ENCODE measurements at regions not wholly inside any gene's neighbourhood (a gene's known extent, or its start where the extent isn't known, plus 50 kb on each side); places are given as distances from the start of the nearest gene placed in this dataset.

DNA sequence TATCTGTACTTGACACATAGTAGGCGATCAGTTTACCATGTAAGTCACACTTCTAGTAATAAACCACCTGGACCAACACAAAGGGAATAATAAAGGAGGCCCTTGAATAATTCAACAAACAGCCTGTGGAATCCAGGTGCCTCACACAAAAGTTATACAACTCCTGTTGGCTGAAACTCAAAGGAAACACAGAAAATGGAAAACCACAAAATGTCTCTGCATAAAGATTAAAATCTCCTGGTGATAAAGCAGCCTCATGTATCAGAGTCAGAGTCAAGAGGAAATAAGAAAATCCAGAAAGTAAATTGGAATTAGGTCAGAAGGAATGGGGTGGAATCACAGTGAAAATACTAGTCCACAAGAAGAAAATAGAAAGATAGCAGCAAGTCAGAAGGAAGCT lies 592.5 kb downstream of the NPHP4 start:
- ChIA-PET CTCF (no interaction called here), POLR2A (no interaction called here), RAD21 (ENCODE audit: low non-redundant PET in 1 of 2, low total read pairs in 2 of 2, uncharacterized antibody in 2 of 2, unreplicated experiment in 2 of 2) (no interaction called here)
- H3K36me3 ChIP-seq (ENCODE audit: control insufficient read depth in 1 of 2, insufficient read depth in 2 of 2, low read length in 2 of 2), result no peaks in the 10 kb centered on the region
- no peaks in the 10 kb centered on the region for H3K79me2 ChIP-seq (ENCODE audit: insufficient read depth, low read length)
- H3K4me1 ChIP-seq (ENCODE audit: control insufficient read depth in 1 of 2, insufficient read depth in 2 of 2, low read length in 2 of 2), result peaks cover 0 to 11% of the 10 kb centered on the region in 2 experiments; a peak in 1 of 4 replicates
- no TSS peak for BruUV-seq (replicated peaks)
- no peaks in the 10 kb centered on the region for H3K27me3 ChIP-seq (ENCODE audit: insufficient read depth, low read length)
- no peak overlapping the region for H3K4me3 ChIP-seq (replicated peaks in 1 of 2; ENCODE audit: low read depth in 1 of 2, low read length in 2 of 2)
- H2AFZ ChIP-seq (ENCODE audit: low read depth, low read length, poor library complexity, severe bottlenecking), result no peak overlapping the region
- H3K27ac ChIP-seq (ENCODE audit: low read depth, low read length), result no peak overlapping the region
- no peak for ATAC-seq
- H3K9ac ChIP-seq (ENCODE audit: low read length), result no peak overlapping the region
- H3K9me2 ChIP-seq (ENCODE audit: insufficient read depth), result no peaks in the 10 kb centered on the region
- no peak for DNase-seq (ENCODE audit: low read depth, low spot score)
- intact Hi-C loops (cut with micrococcal nuclease), result no loop called here
- H4K20me1 ChIP-seq (ENCODE audit: insufficient read depth), result no peaks in the 10 kb centered on the region
- H3K4me2 ChIP-seq (ENCODE audit: low read length), result no peak overlapping the region
- TF ChIP-seq ZNF274 (IDR thresholded peaks at IDR 0.05; ENCODE audit: low read depth, low read length) (no peak), CEBPB (IDR thresholded peaks at IDR 0.05; ENCODE audit: low read depth) (no peak)
- H3K9me3 ChIP-seq (ENCODE audit: control insufficient read depth in 1 of 2, insufficient read depth in 1 of 2, low read depth in 1 of 2, low read length in 2 of 2), result no peaks in the 10 kb centered on the region

- ATAC-seq, result no peak
- intact Hi-C loops (cut with micrococcal nuclease), result no loop called here
- no peak overlapping the region for H3K27ac ChIP-seq (ENCODE audit: low read depth, low read length)
- H3K9me3 ChIP-seq (ENCODE audit: control insufficient read depth in 1 of 2, insufficient read depth in 1 of 2, low read depth in 1 of 2, low read length in 2 of 2), result no peaks in the 10 kb centered on the region
- no peaks in the 10 kb centered on the region for H3K27me3 ChIP-seq (ENCODE audit: insufficient read depth, low read length)
- no peak overlapping the region for H3K4me2 ChIP-seq (ENCODE audit: low read length)
- DNase-seq (ENCODE audit: low read depth, low spot score), result no peak
- no peaks in the 10 kb centered on the region for H4K20me1 ChIP-seq (ENCODE audit: insufficient read depth)
- no peaks in the 10 kb centered on the region for H3K9me2 ChIP-seq (ENCODE audit: insufficient read depth)
- POLR2A ChIA-PET, result no interaction called here
- no peak overlapping the region for H3K4me3 ChIP-seq (replicated peaks in 1 of 2; ENCODE audit: low read depth in 1 of 2, low read length in 2 of 2)
- CTCF ChIA-PET, result no interaction called here
- no peaks in the 10 kb centered on the region for H3K79me2 ChIP-seq (ENCODE audit: insufficient read depth, low read length)
- RAD21 ChIA-PET (ENCODE audit: low non-redundant PET in 1 of 2, low total read pairs in 2 of 2, uncharacterized antibody in 2 of 2, unreplicated experiment in 2 of 2), result no interaction called here
- H3K4me1 ChIP-seq (ENCODE audit: control insufficient read depth in 1 of 2, insufficient read depth in 2 of 2, low read length in 2 of 2), result no peaks in the 10 kb centered on the region
- H3K36me3 ChIP-seq (ENCODE audit: control insufficient read depth in 1 of 2, insufficient read depth in 2 of 2, low read length in 2 of 2), result no peaks in the 10 kb centered on the region
- H2AFZ ChIP-seq (ENCODE audit: low read depth, low read length, poor library complexity, severe bottlenecking), result no peak overlapping the region
- BruUV-seq (replicated peaks), result no TSS peak
- H3K9ac ChIP-seq (ENCODE audit: low read length), result no peak overlapping the region
- TF ChIP-seq ELF1 (IDR thresholded peaks at IDR 0.05; ENCODE audit: borderline replicate concordance, low read depth) (no peak), FOSL1 (IDR thresholded peaks at IDR 0.05; ENCODE audit: low read depth) (no peak), SP1 (IDR thresholded peaks at IDR 0.05; ENCODE audit: low read depth) (no peak), SIN3A (IDR thresholded peaks at IDR 0.05; ENCODE audit: low read depth) (no peak), ZNF274 (IDR thresholded peaks at IDR 0.05; ENCODE audit: low read depth, low read length) (no peak), RAD21 (IDR thresholded peaks at IDR 0.05; ENCODE audit: low read depth) (no peak), CBX3 (IDR thresholded peaks at IDR 0.05; ENCODE audit: low read depth) (no peak), EZH2 (IDR thresholded peaks at IDR 0.05) (no peak), ZBTB33 (IDR thresholded peaks at IDR 0.05; ENCODE audit: extremely low read depth, insufficient replicate concordance, low read length) (no peak), EGR1 (IDR thresholded peaks at IDR 0.05; ENCODE audit: low read depth) (no peak), JUND (IDR thresholded peaks at IDR 0.05) (no peak), POLR2AphosphoS5 (IDR thresholded peaks at IDR 0.05; ENCODE audit: low read depth, low read length) (no peak), EZH2phosphoT487 (IDR thresholded peaks at IDR 0.05; ENCODE audit: borderline replicate concordance) (no peak), REST (IDR thresholded peaks at IDR 0.05; ENCODE audit: low read depth) (no peak), CEBPB (IDR thresholded peaks at IDR 0.05; ENCODE audit: low read depth) (no peak), TCF7L2 (IDR thresholded peaks at IDR 0.05; ENCODE audit: borderline replicate concordance, extremely low read depth, insufficient read depth, insufficient read length) (no peak)
- TF ChIP-seq, protein P1, sequence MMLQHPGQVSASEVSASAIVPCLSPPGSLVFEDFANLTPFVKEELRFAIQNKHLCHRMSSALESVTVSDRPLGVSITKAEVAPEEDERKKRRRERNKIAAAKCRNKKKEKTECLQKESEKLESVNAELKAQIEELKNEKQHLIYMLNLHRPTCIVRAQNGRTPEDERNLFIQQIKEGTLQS (IDR thresholded peaks at IDR 0.05), result no peak
Measured at GRCh38 chr1:5396593-5396992, 595.6 kb downstream of the NPHP4 start.

All from HCT116 (cell line).